Fibroblast of pulmonary artery (primary cell): ENCODE measurements at regions not wholly inside any gene's neighbourhood (a gene's known extent, or its start where the extent isn't known, plus 50 kb on each side); places are given as distances from the start of the nearest gene placed in this dataset.

Experiments used
- DNase-seq: peaks from one replicate; pipeline ENCODE4 v3.0.0-alpha.2; 2010; ENCODE audit warnings: low read depth
- H3K4me3 ChIP-seq: replicated peaks from 2 replicates; pipeline ENCODE4 v1.5.1; 2011; ENCODE audit warnings: low read depth, mild to moderate bottlenecking, control low read depth, low read length, moderate library complexity
- CTCF ChIP-seq: IDR thresholded peaks from 2 replicates; pipeline ENCODE4 v1.5.1; 2011; ENCODE audit warnings: mild to moderate bottlenecking, control low read depth, low read length, inconsistent platforms; ENCODE audit errors: missing control alignments

- TF ChIP-seq CTCF, result no peak
- no peak for DNase-seq
- no peak overlapping the region for H3K4me3 ChIP-seq
Measured at GRCh38 chr13:58051807-58052375, 420.3 kb downstream of the PCDH17 start.

GRCh38 chr13:58056426-58056825 lies 424.9 kb downstream of the PCDH17 start:
- H3K4me3 ChIP-seq, result no peak overlapping the region

GRCh38 chr13:58059624-58060023 lies 428.1 kb downstream of the PCDH17 start:
- DNase-seq, result no peak
- TF ChIP-seq CTCF, result no peak

More at GRCh38 chr13:58056426-58056825, 424.9 kb downstream of the PCDH17 start:
- no peak for TF ChIP-seq CTCF
- DNase-seq, result no peak

GRCh38 chr13:58080806-58081205 lies 449.3 kb downstream of the PCDH17 start:
- H3K4me3 ChIP-seq, result no peak overlapping the region
- TF ChIP-seq CTCF, result no peak
- DNase-seq, result no peak

More at GRCh38 chr13:58059624-58060023, 428.1 kb downstream of the PCDH17 start:
- H3K4me3 ChIP-seq, result no peak overlapping the region

- no peak for TF ChIP-seq CTCF
- no peak overlapping the region for H3K4me3 ChIP-seq
- DNase-seq, result no peak
Measured at GRCh38 chr13:58081301-58081820, 449.8 kb downstream of the PCDH17 start.

- TF ChIP-seq CTCF, result no peak
- DNase-seq, result no peak
- H3K4me3 ChIP-seq, result no peak overlapping the region
Measured at GRCh38 chr13:58083064-58083463, 451.5 kb downstream of the PCDH17 start.

- H3K4me3 ChIP-seq, result no peak overlapping the region
- DNase-seq, result no peak
- TF ChIP-seq CTCF, result no peak
Measured at GRCh38 chr13:58085274-58085673, 453.7 kb downstream of the PCDH17 start.
